Uterus (tissue), 3 donors: ENCODE measurements at regions not wholly inside any gene's neighbourhood (a gene's known extent, or its start where the extent isn't known, plus 50 kb on each side); places are given as distances from the start of the nearest gene placed in this dataset.

Experiments used
- DNase-seq, 2 donors: peaks; one replicate each; pipeline ENCODE4 v3.0.0-alpha.2; 2019 to 2020
- H3K27ac ChIP-seq, 2 donors: fragments of 200-600 bp; sonication (generic); 1 replicate in 1 of 2; 2 replicates in 1 of 2; pipeline ENCODE4 v1.5.1; 2016 to 2018
- H3K27me3 ChIP-seq, 2 donors: fragments of 200-600 bp; sonication (generic); one replicate each; pipeline ENCODE4 v1.5.1; 2018 to 2019; ENCODE audit warnings: control low read depth in 1 of 2
- H3K36me3 ChIP-seq, 2 donors: fragments of 200-600 bp; sonication (generic); one replicate each; pipeline ENCODE4 v1.5.1; 2019; ENCODE audit warnings: control low read depth in 1 of 2
- H3K4me1 ChIP-seq, 2 donors: fragments of 200-600 bp; sonication (generic); one replicate each; pipeline ENCODE4 v1.5.1; 2018 to 2019; ENCODE audit warnings: control low read depth in 1 of 2
- H3K4me3 ChIP-seq, 2 donors: fragments of 200-600 bp; sonication (generic); 1 replicate in 1 of 2; 2 replicates in 1 of 2; pipeline ENCODE4 v1.5.1; 2018 to 2019; ENCODE audit warnings: mild to moderate bottlenecking in 1 of 2
- H3K9me3 ChIP-seq, 2 donors: fragments of 200-600 bp; sonication (generic); one replicate each; pipeline ENCODE4 v1.5.1; 2019; ENCODE audit warnings: control low read depth in 1 of 2
- CTCF ChIP-seq, 4 experiments: fragments of 200-600 bp in 2 of 4; fragments of 450-650 bp in 2 of 4; sonication (generic) in 2 of 4; IDR thresholded peaks; one replicate each; pipeline ENCODE4 v1.5.1; 2016 to 2019; ENCODE audit warnings: antibody characterized with exemption in 4 of 4, mild to moderate bottlenecking in 2 of 4, moderate library complexity in 1 of 4
- POLR2A ChIP-seq, 2 donors: fragments of 450-650 bp; IDR thresholded peaks; one replicate each; pipeline ENCODE4 v1.6.1; 2016; ENCODE audit warnings: antibody characterized with exemption in 2 of 2, mild to moderate bottlenecking in 1 of 2, moderate library complexity in 1 of 2
- intact Hi-C: fragments of 100-400 bp; cut with DNase I; formaldehyde crosslinking; loops from one replicate; pipeline ENCODE4 v1.15.1; 2023; ENCODE audit warnings: low total_unique reads
- donor health status: DM: yes; HTN: yes; CAD: no.

GRCh38 chr6:123716506-123716905 lies 79.8 kb upstream of the TRDN start:
- TF ChIP-seq POLR2A (IDR thresholded peaks at IDR 0.05) (no peak), CTCF (IDR thresholded peaks at IDR 0.05) (no peak)
- H3K9me3 ChIP-seq = no peaks in the 10 kb centered on the region
- intact Hi-C loops = no loop called here
- no peaks in the 10 kb centered on the region for H3K4me1 ChIP-seq
- no peaks in the 10 kb centered on the region for H3K27me3 ChIP-seq
- no peak overlapping the region for H3K27ac ChIP-seq
- H3K36me3 ChIP-seq = no peaks in the 10 kb centered on the region
- no peak overlapping the region for H3K4me3 ChIP-seq
- DNase-seq = no peak

GRCh38 chr6:123715006-123715863 lies 78.5 kb upstream of the TRDN start:
- Histone ChIP-seq H3K27me3 (no peaks in the 10 kb centered on the region), H3K27ac (no peak overlapping the region), H3K4me1 (no peaks in the 10 kb centered on the region), H3K4me3 (no peak overlapping the region), H3K9me3 (no peaks in the 10 kb centered on the region), H3K36me3 (no peaks in the 10 kb centered on the region)
- no peak for DNase-seq
- TF ChIP-seq CTCF (IDR thresholded peaks at IDR 0.05) (peak; percentile 29 to 51 (median 42)), POLR2A (IDR thresholded peaks at IDR 0.05) (no peak)
- intact Hi-C loops = no loop called here

GRCh38 chr6:123712831-123713230 lies 76.1 kb upstream of the TRDN start:
- H3K4me3 ChIP-seq = no peak overlapping the region
- H3K27me3 ChIP-seq = no peaks in the 10 kb centered on the region
- TF ChIP-seq CTCF (IDR thresholded peaks at IDR 0.05) (no peak), POLR2A (IDR thresholded peaks at IDR 0.05) (no peak)
- H3K27ac ChIP-seq = no peak overlapping the region
- intact Hi-C loops = no loop called here
- DNase-seq = no peak
- H3K36me3 ChIP-seq = no peaks in the 10 kb centered on the region
- no peaks in the 10 kb centered on the region for H3K9me3 ChIP-seq
- H3K4me1 ChIP-seq = no peaks in the 10 kb centered on the region

GRCh38 chr6:123702943-123703342 lies 66.2 kb upstream of the TRDN start:
- H3K36me3 ChIP-seq = no peaks in the 10 kb centered on the region
- no peaks in the 10 kb centered on the region for H3K4me1 ChIP-seq
- DNase-seq = no peak
- H3K4me3 ChIP-seq = no peak overlapping the region
- no peak overlapping the region for H3K27ac ChIP-seq
- intact Hi-C loops = no loop called here
- no peaks in the 10 kb centered on the region for H3K9me3 ChIP-seq
- TF ChIP-seq POLR2A (IDR thresholded peaks at IDR 0.05) (no peak), CTCF (IDR thresholded peaks at IDR 0.05) (no peak)
- no peaks in the 10 kb centered on the region for H3K27me3 ChIP-seq

GRCh38 chr6:123687864-123688263 lies 51.1 kb upstream of the TRDN start:
- no peak for TF ChIP-seq CTCF (IDR thresholded peaks at IDR 0.05)
- no peak for TF ChIP-seq POLR2A (IDR thresholded peaks at IDR 0.05)
- H3K27ac ChIP-seq = no peak overlapping the region

More at GRCh38 chr6:123687864-123688263, 51.1 kb upstream of the TRDN start:
- Histone ChIP-seq H3K9me3 (no peaks in the 10 kb centered on the region), H3K27me3 (no peaks in the 10 kb centered on the region), H3K4me3 (no peak overlapping the region), H3K4me1 (no peaks in the 10 kb centered on the region), H3K36me3 (no peaks in the 10 kb centered on the region)
- DNase-seq = no peak
- intact Hi-C loops = no loop called here
